NT2/D1 (cell line): ENCODE measurements at regions not wholly inside any gene's neighbourhood (a gene's known extent, or its start where the extent isn't known, plus 50 kb on each side); places are given as distances from the start of the nearest gene placed in this dataset.
"Not testable (repeated sequence)": the region's sequence is repeated elsewhere in the genome, so short reads cannot be mapped to it uniquely, and the experiment has no call there.

Source experiments
- DNase-seq: peaks from one replicate; pipeline ENCODE4 v3.0.0-alpha.2; 2011; ENCODE audit warnings: low read depth, low spot score
- H3K27me3 ChIP-seq: 2 replicates; pipeline ENCODE4 v1.6.0; 2011; ENCODE audit warnings: mild to moderate bottlenecking; ENCODE audit not compliant: insufficient read length, insufficient read depth
- H3K36me3 ChIP-seq: 2 replicates; pipeline ENCODE4 v1.6.1; 2011; ENCODE audit warnings: mild to moderate bottlenecking, low read length, mixed read lengths; ENCODE audit not compliant: insufficient read depth, insufficient read length
- H3K4me1 ChIP-seq: 2 replicates; pipeline ENCODE4 v1.5.1; 2011; ENCODE audit not compliant: insufficient read depth, insufficient read length
- H3K4me3 ChIP-seq: 2 replicates; pipeline ENCODE4 v1.5.1; 2011; ENCODE audit warnings: low read depth; ENCODE audit not compliant: insufficient read length
- H3K9ac ChIP-seq: 2 replicates; pipeline ENCODE4 v1.6.0; 2011; ENCODE audit warnings: low read depth; ENCODE audit not compliant: insufficient read length
- H3K9me3 ChIP-seq: 2 replicates; pipeline ENCODE4 v1.5.1; 2011; ENCODE audit warnings: mild to moderate bottlenecking, low read length; ENCODE audit not compliant: insufficient read depth
- SUZ12 ChIP-seq: IDR thresholded peaks from 2 replicates; pipeline ENCODE4 v1.6.1; 2011; ENCODE audit not compliant: insufficient read length, insufficient read depth; ENCODE audit errors: extremely low read depth
- YY1 ChIP-seq: IDR thresholded peaks from 2 replicates; pipeline ENCODE4 v1.6.1; 2011; ENCODE audit not compliant: insufficient read length, insufficient read depth
- ZNF274 ChIP-seq: IDR thresholded peaks from 2 replicates; pipeline ENCODE4 v1.6.1; 2011; ENCODE audit warnings: mild to moderate bottlenecking, low read depth, low read length

GRCh38 chr21:25189497-25189896 lies 417.8 kb downstream of the MRPL39 start:
- Histone ChIP-seq H3K4me3 (no peak overlapping the region), H3K4me1 (no peaks in the 10 kb centered on the region), H3K9me3 (no peaks in the 10 kb centered on the region), H3K9ac (no peak overlapping the region), H3K36me3 (no peaks in the 10 kb centered on the region), H3K27me3 (no peaks in the 10 kb centered on the region)
- no peak for DNase-seq
- TF ChIP-seq YY1: no peak
- no peak for TF ChIP-seq SUZ12
- TF ChIP-seq ZNF274: no peak

- TF ChIP-seq SUZ12: no peak
- TF ChIP-seq ZNF274: no peak
- TF ChIP-seq YY1: no peak
- no peak overlapping the region for H3K4me3 ChIP-seq
- H3K9me3 ChIP-seq: no peaks in the 10 kb centered on the region
- H3K4me1 ChIP-seq: no peaks in the 10 kb centered on the region
- H3K27me3 ChIP-seq: no peaks in the 10 kb centered on the region
- H3K36me3 ChIP-seq: no peaks in the 10 kb centered on the region
- H3K9ac ChIP-seq: no peak overlapping the region
- DNase-seq: no peak
Measured at GRCh38 chr21:25188677-25189079, 418.6 kb downstream of the MRPL39 start.

- H3K9me3 ChIP-seq: no peaks in the 10 kb centered on the region
- H3K4me1 ChIP-seq: no peaks in the 10 kb centered on the region
- no peak overlapping the region for H3K4me3 ChIP-seq
- no peak for TF ChIP-seq SUZ12
- no peak for TF ChIP-seq YY1
- no peak for TF ChIP-seq ZNF274
- no peaks in the 10 kb centered on the region for H3K36me3 ChIP-seq
- no peak for DNase-seq
- H3K9ac ChIP-seq: no peak overlapping the region
- no peaks in the 10 kb centered on the region for H3K27me3 ChIP-seq
Measured at GRCh38 chr21:25186273-25186672, 421.0 kb downstream of the MRPL39 start.

GRCh38 chr21:25183577-25183976 lies 423.7 kb downstream of the MRPL39 start:
- no peak for TF ChIP-seq YY1
- TF ChIP-seq SUZ12: no peak
- TF ChIP-seq ZNF274: no peak
- H3K4me3 ChIP-seq: no peak overlapping the region
- H3K9ac ChIP-seq: no peak overlapping the region
- no peaks in the 10 kb centered on the region for H3K27me3 ChIP-seq
- no peaks in the 10 kb centered on the region for H3K4me1 ChIP-seq
- DNase-seq: no peak
- no peaks in the 10 kb centered on the region for H3K9me3 ChIP-seq
- no peaks in the 10 kb centered on the region for H3K36me3 ChIP-seq

- not testable (repeated sequence) for H3K9ac ChIP-seq
Measured at GRCh38 chr21:25181690-25182089, 425.6 kb downstream of the MRPL39 start.

GRCh38 chr21:25179116-25179515 lies 428.2 kb downstream of the MRPL39 start:
- Histone ChIP-seq H3K9me3 (no peaks in the 10 kb centered on the region), H3K27me3 (no peaks in the 10 kb centered on the region), H3K4me3 (no peak overlapping the region), H3K4me1 (no peaks in the 10 kb centered on the region), H3K9ac (no peak overlapping the region), H3K36me3 (no peaks in the 10 kb centered on the region)
- no peak for TF ChIP-seq ZNF274
- TF ChIP-seq YY1: no peak
- TF ChIP-seq SUZ12: no peak
- no peak for DNase-seq

More at GRCh38 chr21:25181690-25182089, 425.6 kb downstream of the MRPL39 start:
- not testable (repeated sequence) for DNase-seq, H3K27me3 ChIP-seq, H3K4me1 ChIP-seq, H3K4me3 ChIP-seq, H3K9me3 ChIP-seq, H3K36me3 ChIP-seq

- no peaks in the 10 kb centered on the region for H3K36me3 ChIP-seq
- no peaks in the 10 kb centered on the region for H3K4me1 ChIP-seq
- no peak overlapping the region for H3K9ac ChIP-seq
- no peaks in the 10 kb centered on the region for H3K27me3 ChIP-seq
- DNase-seq: no peak
- TF ChIP-seq SUZ12 (no peak), YY1 (no peak), ZNF274 (no peak)
- no peaks in the 10 kb centered on the region for H3K9me3 ChIP-seq
- no peak overlapping the region for H3K4me3 ChIP-seq
Measured at GRCh38 chr21:25176637-25177412, 430.5 kb downstream of the MRPL39 start.
